Hematopoietic multipotent progenitor cell treated with erythropoietin and hydrocortisone succinate and interleukin-3 and kit ligand, for 8 days (in vitro differentiated cells): ENCODE measurements at regions not wholly inside any gene's neighbourhood (a gene's known extent, or its start where the extent isn't known, plus 50 kb on each side); places are given as distances from the start of the nearest gene placed in this dataset.

ENCODE experiments used
- DNase-seq: peaks from one replicate; pipeline ENCODE4 v3.0.0-alpha.2; 2015

GRCh38 chr20:56805313-56805712 lies 176.2 kb downstream of the TFAP2C start:
- DNase-seq, result no peak

GRCh38 chr20:56805966-56806365 lies 176.9 kb downstream of the TFAP2C start:
- DNase-seq, result no peak

GRCh38 chr20:56806952-56807517 lies 177.9 kb downstream of the TFAP2C start:
- DNase-seq, result no peak

- no peak for DNase-seq
Measured at GRCh38 chr20:56808117-56808725, 179.1 kb downstream of the TFAP2C start.

- no peak for DNase-seq
Measured at GRCh38 chr20:56808732-56809131, 179.6 kb downstream of the TFAP2C start.

- DNase-seq, result no peak
Measured at GRCh38 chr20:56809668-56810067, 180.6 kb downstream of the TFAP2C start.

GRCh38 chr20:56810141-56810540 lies 181.0 kb downstream of the TFAP2C start:
- no peak for DNase-seq

- DNase-seq, result no peak
Measured at GRCh38 chr20:56815796-56816195, 186.7 kb downstream of the TFAP2C start.

- DNase-seq, result no peak
Measured at GRCh38 chr20:56816349-56816748, 187.2 kb downstream of the TFAP2C start.

- no peak for DNase-seq
Measured at GRCh38 chr20:56817780-56818675, 188.9 kb downstream of the TFAP2C start.

- DNase-seq, result no peak
Measured at GRCh38 chr20:56820984-56821383, 191.9 kb downstream of the TFAP2C start.

GRCh38 chr20:56826306-56826704 lies 197.2 kb downstream of the TFAP2C start:
- DNase-seq, result no peak

GRCh38 chr20:56826705-56827665 lies 197.9 kb downstream of the TFAP2C start:
- DNase-seq, result no peak

GRCh38 chr20:56827763-56828162 lies 198.7 kb downstream of the TFAP2C start:
- no peak for DNase-seq

- no peak for DNase-seq
Measured at GRCh38 chr20:56828402-56828801, 199.3 kb downstream of the TFAP2C start.

- DNase-seq, result no peak
Measured at GRCh38 chr20:56829788-56830385, 200.8 kb downstream of the TFAP2C start.

- DNase-seq, result no peak
Measured at GRCh38 chr20:56831795-56832194, 202.7 kb downstream of the TFAP2C start.

GRCh38 chr20:56833427-56833826 lies 204.3 kb downstream of the TFAP2C start:
- no peak for DNase-seq

- no peak for DNase-seq
Measured at GRCh38 chr20:56835829-56836550, 206.9 kb downstream of the TFAP2C start.

- DNase-seq, result no peak
Measured at GRCh38 chr20:56839222-56839621, 210.1 kb downstream of the TFAP2C start.

GRCh38 chr20:56839786-56840185 lies 210.7 kb downstream of the TFAP2C start:
- DNase-seq, result no peak
